GM19452 (cell line): ENCODE measurements at regions not wholly inside any gene's neighbourhood (a gene's known extent, or its start where the extent isn't known, plus 50 kb on each side); places are given as distances from the start of the nearest gene placed in this dataset.
"Not testable (repeated sequence)": the region's sequence is repeated elsewhere in the genome, so short reads cannot be mapped to it uniquely, and the experiment has no call there.

Experiments
- ATAC-seq: cut with Tn5 transposase; IDR thresholded peaks from one replicate; pipeline ENCODE4 v1.9.1; 2021; ENCODE audit not compliant: unreplicated experiment

GRCh38 chr2:91497129-91498064 lies 2805.9 kb downstream of the RPIA start:
- not testable (repeated sequence) for ATAC-seq

- ATAC-seq, result not testable (repeated sequence)
Measured at GRCh38 chr2:91498065-91498449, 2806.6 kb downstream of the RPIA start.

GRCh38 chr2:91498513-91499250 lies 2807.2 kb downstream of the RPIA start:
- ATAC-seq, result not testable (repeated sequence)

- not testable (repeated sequence) for ATAC-seq
Measured at GRCh38 chr2:91499431-91500050, 2808.1 kb downstream of the RPIA start.

- ATAC-seq, result not testable (repeated sequence)
Measured at GRCh38 chr2:91500246-91500977, 2808.9 kb downstream of the RPIA start.

GRCh38 chr2:91500978-91501310 lies 2809.5 kb downstream of the RPIA start:
- ATAC-seq, result not testable (repeated sequence)

- not testable (repeated sequence) for ATAC-seq
Measured at GRCh38 chr2:91501481-91502080, 2810.1 kb downstream of the RPIA start.

- ATAC-seq, result not testable (repeated sequence)
Measured at GRCh38 chr2:91503572-91503958, 2812.1 kb downstream of the RPIA start.

GRCh38 chr2:91503959-91504741 lies 2812.7 kb downstream of the RPIA start:
- ATAC-seq, result not testable (repeated sequence)

- ATAC-seq, result not testable (repeated sequence)
Measured at GRCh38 chr2:91508816-91509215, 2817.3 kb downstream of the RPIA start.

- not testable (repeated sequence) for ATAC-seq
Measured at GRCh38 chr2:91509276-91509675, 2817.8 kb downstream of the RPIA start.

- not testable (repeated sequence) for ATAC-seq
Measured at GRCh38 chr2:91511166-91511565, 2819.7 kb downstream of the RPIA start.

GRCh38 chr2:91515966-91516365 lies 2824.5 kb downstream of the RPIA start:
- not testable (repeated sequence) for ATAC-seq

- not testable (repeated sequence) for ATAC-seq
Measured at GRCh38 chr2:91516669-91517068, 2825.2 kb downstream of the RPIA start.

- ATAC-seq, result not testable (repeated sequence)
Measured at GRCh38 chr2:91517846-91518245, 2826.4 kb downstream of the RPIA start.

GRCh38 chr2:91518361-91518981 lies 2827.0 kb downstream of the RPIA start:
- not testable (repeated sequence) for ATAC-seq

- not testable (repeated sequence) for ATAC-seq
Measured at GRCh38 chr2:91519359-91519758, 2827.9 kb downstream of the RPIA start.

GRCh38 chr2:91519914-91520313 lies 2828.4 kb downstream of the RPIA start:
- not testable (repeated sequence) for ATAC-seq

- ATAC-seq, result not testable (repeated sequence)
Measured at GRCh38 chr2:91520523-91520922, 2829.1 kb downstream of the RPIA start.
